Mesothelial cell of epicardium (in vitro differentiated cells): ENCODE measurements at regions not wholly inside any gene's neighbourhood (a gene's known extent, or its start where the extent isn't known, plus 50 kb on each side); places are given as distances from the start of the nearest gene placed in this dataset.

Experiments used
- DNase-seq, 2 experiments: peaks; one replicate each; pipeline ENCODE4 v3.0.0; 2021; ENCODE audit warnings: low spot score in 2 of 2; ENCODE audit not compliant: unreplicated experiment in 2 of 2
- H3K27ac Mint-ChIP-seq: 2 replicates; pipeline ENCODE4 v1.8.0; 2021; ENCODE audit warnings: mixed read lengths
- H3K27me3 Mint-ChIP-seq: 2 replicates; pipeline ENCODE4 v1.8.0; 2021; ENCODE audit warnings: low read depth, mixed read lengths
- H3K36me3 Mint-ChIP-seq: 2 replicates; pipeline ENCODE4 v1.8.0; 2021; ENCODE audit warnings: mixed read lengths
- H3K4me1 Mint-ChIP-seq: 2 replicates; pipeline ENCODE4 v1.8.0; 2021; ENCODE audit warnings: mixed read lengths
- H3K4me3 Mint-ChIP-seq: 2 replicates; pipeline ENCODE4 v1.8.0; 2021; ENCODE audit warnings: mild to moderate bottlenecking, moderate library complexity, mixed read lengths
- H3K9me3 Mint-ChIP-seq: 2 replicates; pipeline ENCODE4 v1.8.0; 2021; ENCODE audit warnings: mixed read lengths
- CTCF ChIP-seq: fragments of 200-600 bp; sonication (generic); IDR thresholded peaks from one replicate; pipeline ENCODE4 v1.5.0; 2021; ENCODE audit warnings: antibody characterized with exemption; ENCODE audit not compliant: unreplicated experiment

GRCh38 chr3:144185276-144185675 lies 213.7 kb downstream of the DIPK2A start:
- Mint-ChIP-seq H3K4me1 (peaks cover 20% of the 10 kb centered on the region), H3K4me3 (no peak overlapping the region), H3K36me3 (peaks cover 4% of the 10 kb centered on the region), H3K27me3 (no peaks in the 10 kb centered on the region), H3K27ac (no peak overlapping the region), H3K9me3 (peaks cover 15% of the 10 kb centered on the region)
- TF ChIP-seq CTCF = no peak
- no peak for DNase-seq

- peaks cover 33% of the 10 kb centered on the region for H3K9me3 Mint-ChIP-seq
- peaks cover 7% of the 10 kb centered on the region for H3K36me3 Mint-ChIP-seq
- no peak for TF ChIP-seq CTCF
- H3K27me3 Mint-ChIP-seq = no peaks in the 10 kb centered on the region
- no peak overlapping the region for H3K4me3 Mint-ChIP-seq
- H3K4me1 Mint-ChIP-seq = no peaks in the 10 kb centered on the region
- DNase-seq = no peak
- no peak overlapping the region for H3K27ac Mint-ChIP-seq
Observed at GRCh38 chr3:144187531-144188210, 216.0 kb downstream of the DIPK2A start.

- TF ChIP-seq CTCF = no peak
- no peak overlapping the region for H3K27ac Mint-ChIP-seq
- H3K4me1 Mint-ChIP-seq = no peaks in the 10 kb centered on the region
- peaks cover 17% of the 10 kb centered on the region for H3K36me3 Mint-ChIP-seq
- no peak overlapping the region for H3K4me3 Mint-ChIP-seq
- no peak for DNase-seq
- no peaks in the 10 kb centered on the region for H3K27me3 Mint-ChIP-seq
- peaks cover 44% of the 10 kb centered on the region for H3K9me3 Mint-ChIP-seq
Observed at GRCh38 chr3:144189044-144189443, 217.4 kb downstream of the DIPK2A start.

GRCh38 chr3:144197116-144197515 lies 225.5 kb downstream of the DIPK2A start:
- no peak overlapping the region for H3K27ac Mint-ChIP-seq
- DNase-seq = no peak
- peaks cover 18% of the 10 kb centered on the region for H3K4me1 Mint-ChIP-seq
- TF ChIP-seq CTCF = no peak
- no peaks in the 10 kb centered on the region for H3K27me3 Mint-ChIP-seq
- peaks cover 36% of the 10 kb centered on the region for H3K9me3 Mint-ChIP-seq
- H3K4me3 Mint-ChIP-seq = no peak overlapping the region
- peaks cover 25% of the 10 kb centered on the region for H3K36me3 Mint-ChIP-seq

GRCh38 chr3:144197582-144197981 lies 226.0 kb downstream of the DIPK2A start:
- Mint-ChIP-seq H3K4me3 (no peak overlapping the region), H3K4me1 (peaks cover 18% of the 10 kb centered on the region), H3K36me3 (peaks cover 25% of the 10 kb centered on the region), H3K27me3 (no peaks in the 10 kb centered on the region), H3K27ac (no peak overlapping the region), H3K9me3 (peaks cover 34% of the 10 kb centered on the region)
- TF ChIP-seq CTCF = no peak
- DNase-seq = no peak
